SK-N-SH (cell line): ENCODE measurements at regions not wholly inside any gene's neighbourhood (a gene's known extent, or its start where the extent isn't known, plus 50 kb on each side); places are given as distances from the start of the nearest gene placed in this dataset.
A peak's percentile ranks its signal among the peaks of the same experiment; 100 is the strongest.

Experiments used
- CTCF ChIA-PET: fragments of 300-600, 350-600 bp; formaldehyde crosslinking; extraction: SDS; loops from one replicate; lab custom pipeline; 2021; lab: Yijun Ruan, JAX
- POLR2A ChIA-PET: fragments of 350-600 bp; sonication (Branson Sonifier 250); formaldehyde crosslinking; extraction: SDS; loops from one replicate; lab custom pipeline; 2020; ENCODE audit warnings: antibody characterized with exemption, inconsistent platforms; lab: Yijun Ruan, JAX
- DNase-seq: peaks from one replicate; pipeline ENCODE4 v3.0.0; 2012
- H2AFZ ChIP-seq: fragments of 200-600 bp; sonication (generic); 2 replicates; pipeline ENCODE4 v1.8.1; 2016; ENCODE audit warnings: antibody characterized with exemption, mild to moderate bottlenecking, low read depth
- H3F3A ChIP-seq: fragments of 200-600 bp; sonication (generic); replicated peaks from 2 replicates; pipeline ENCODE3; 2016; ENCODE audit warnings: antibody characterized with exemption, mild to moderate bottlenecking; ENCODE audit not compliant: insufficient read depth
- H3K27ac ChIP-seq, 2 experiments: fragments of 200-500 bp in 1 of 2; fragments of 200-600 bp in 1 of 2; sonication (Bioruptor generic) in 1 of 2; sonication (generic), shearing (Covaris generic) in 1 of 2; 2 replicates each; pipeline versions ENCODE4 v1.5.1 to v1.6.1; 2014 to 2016; ENCODE audit warnings: low read depth in 2 of 2, inconsistent platforms in 1 of 2, low read length in 1 of 2, mild to moderate bottlenecking in 1 of 2, mixed read lengths in 1 of 2
- H3K27me3 ChIP-seq: fragments of 200-600 bp; sonication (generic), shearing (Covaris generic); 2 replicates; pipeline ENCODE4 v1.6.1; 2016; ENCODE audit warnings: mixed run types; ENCODE audit not compliant: insufficient read depth
- H3K36me3 ChIP-seq, 2 experiments: fragments of 200-500 bp in 1 of 2; fragments of 200-600 bp in 1 of 2; sonication (Bioruptor generic) in 1 of 2; sonication (generic) in 1 of 2; replicated peaks in 1 of 2; 2 replicates each; pipeline versions ENCODE3 to v1.5.1; 2014 to 2016; ENCODE audit warnings: low read length in 1 of 2, mild to moderate bottlenecking in 1 of 2; ENCODE audit not compliant: insufficient read depth in 2 of 2, control insufficient read depth in 1 of 2
- H3K4me1 ChIP-seq, 2 experiments: fragments of 200-500 bp in 1 of 2; fragments of 200-600 bp in 1 of 2; sonication (Bioruptor generic) in 1 of 2; sonication (generic), shearing (Covaris generic) in 1 of 2; 2 replicates each; pipeline versions ENCODE4 v1.5.1 to v1.6.1; 2014 to 2016; ENCODE audit warnings: low read depth in 1 of 2, low read length in 1 of 2, mixed run types in 1 of 2; ENCODE audit not compliant: insufficient read depth in 2 of 2, control insufficient read depth in 1 of 2
- H3K4me2 ChIP-seq: fragments of 200-600 bp; sonication (generic), shearing (Covaris generic); 2 replicates; pipeline ENCODE4 v1.6.1; 2017; ENCODE audit warnings: mixed run types
- H3K4me3 ChIP-seq, 2 experiments: fragments of 200-500 bp in 1 of 2; fragments of 200-600 bp in 1 of 2; sonication (Bioruptor generic) in 1 of 2; sonication (generic), shearing (Covaris generic) in 1 of 2; 2 replicates each; pipeline versions ENCODE4 v1.5.1 to v1.8.1; 2014 to 2016; ENCODE audit warnings: low read depth in 2 of 2, inconsistent platforms in 1 of 2, low read length in 1 of 2, mild to moderate bottlenecking in 1 of 2, mixed read lengths in 1 of 2, moderate library complexity in 1 of 2
- H3K79me2 ChIP-seq: fragments of 200-600 bp; sonication (generic); 2 replicates; pipeline ENCODE4 v1.8.1; 2017; ENCODE audit warnings: mild to moderate bottlenecking; ENCODE audit not compliant: insufficient read depth
- H3K9ac ChIP-seq: fragments of 200-600 bp; sonication (generic); 2 replicates; pipeline ENCODE4 v1.6.1; 2017; ENCODE audit warnings: mixed run types
- H3K9me2 ChIP-seq: fragments of 200-600 bp; sonication (generic); 2 replicates; pipeline ENCODE4 v1.6.1; 2017; ENCODE audit warnings: mixed run types
- H3K9me3 ChIP-seq: fragments of 200-600 bp; sonication (generic); 2 replicates; pipeline ENCODE4 v1.6.1; 2017; ENCODE audit warnings: mixed run types, mild to moderate bottlenecking, moderate library complexity
- H4K20me1 ChIP-seq: fragments of 200-600 bp; sonication (generic); 2 replicates; pipeline ENCODE4 v1.6.1; 2017; ENCODE audit warnings: mild to moderate bottlenecking, mixed run types; ENCODE audit not compliant: insufficient read depth
- CHD2 ChIP-seq: fragments of 150-350 bp; IDR thresholded peaks from 2 replicates; pipeline ENCODE4 v1.6.1; 2018; ENCODE audit warnings: low read length; ENCODE audit not compliant: partially characterized antibody
- CTCF ChIP-seq: fragments of 200-600 bp; sonication (generic); IDR thresholded peaks from 2 replicates; pipeline ENCODE4 v1.6.1; 2017; ENCODE audit warnings: antibody characterized with exemption, mild to moderate bottlenecking, moderate library complexity
- ELF1 ChIP-seq: IDR thresholded peaks from 2 replicates; pipeline ENCODE4 v1.4.0; 2012
- EP300 ChIP-seq, 2 experiments: IDR thresholded peaks; 2 replicates each; pipeline versions ENCODE4 v1.4.0 to v1.6.1; 2012; ENCODE audit warnings: borderline replicate concordance in 1 of 2, low read depth in 1 of 2, low read length in 1 of 2
- FOSL2 ChIP-seq: IDR thresholded peaks from 2 replicates; pipeline ENCODE4 v1.4.0; 2012; ENCODE audit warnings: low read depth, mild to moderate bottlenecking, moderate library complexity, borderline replicate concordance
- FOXJ3 ChIP-seq: sonication (generic); formaldehyde crosslinking; IDR thresholded peaks from 2 replicates; pipeline ENCODE4 v1.5.1; 2020; ENCODE audit warnings: mild to moderate bottlenecking, missing genetic modification reagents
- FOXM1 ChIP-seq: IDR thresholded peaks from 2 replicates; pipeline ENCODE4 v1.4.0; 2012; ENCODE audit warnings: low read depth, mild to moderate bottlenecking
- GATA2 ChIP-seq: sonication (generic); formaldehyde crosslinking; IDR thresholded peaks from 2 replicates; pipeline ENCODE4 v1.5.0; 2020; ENCODE audit warnings: mild to moderate bottlenecking, missing genetic modification reagents
- JUND ChIP-seq: IDR thresholded peaks from 2 replicates; pipeline ENCODE4 v1.4.0; 2012
- MAX ChIP-seq: IDR thresholded peaks from 2 replicates; pipeline ENCODE4 v1.4.0; 2012; ENCODE audit warnings: low read depth
- MEF2A ChIP-seq: IDR thresholded peaks from 2 replicates; pipeline ENCODE4 v1.4.0; 2012; ENCODE audit warnings: low read depth, borderline replicate concordance
- MXI1 ChIP-seq: IDR thresholded peaks from 2 replicates; pipeline ENCODE4 v1.6.1; 2012; ENCODE audit warnings: mild to moderate bottlenecking, low read depth, low read length, improper control_type of control experiment
- NFIC ChIP-seq: IDR thresholded peaks from 2 replicates; pipeline ENCODE4 v1.4.0; 2012; ENCODE audit warnings: borderline replicate concordance
- NRF1 ChIP-seq: IDR thresholded peaks from 2 replicates; pipeline ENCODE4 v1.6.1; 2012; ENCODE audit warnings: low read depth, mild to moderate bottlenecking, low read length
- RCOR1 ChIP-seq: fragments of 150-350 bp; IDR thresholded peaks from 2 replicates; pipeline ENCODE4 v1.6.1; 2017; ENCODE audit warnings: antibody characterized with exemption, low read length
- REST ChIP-seq: IDR thresholded peaks from 2 replicates; pipeline ENCODE4 v1.6.1; 2012; ENCODE audit warnings: mild to moderate bottlenecking, low read depth, low read length, moderate library complexity
- RFX5 ChIP-seq: IDR thresholded peaks from 2 replicates; pipeline ENCODE4 v1.6.1; 2012; ENCODE audit warnings: mild to moderate bottlenecking, improper control_type of control experiment, low read length
- RXRA ChIP-seq: IDR thresholded peaks from 2 replicates; pipeline ENCODE4 v1.4.0; 2012; ENCODE audit warnings: low read depth, mild to moderate bottlenecking, borderline replicate concordance
- SIN3A ChIP-seq: IDR thresholded peaks from 2 replicates; pipeline ENCODE4 v1.6.1; 2012; ENCODE audit warnings: low read depth, mild to moderate bottlenecking, low read length, moderate library complexity, borderline replicate concordance
- TAF1 ChIP-seq: IDR thresholded peaks from 2 replicates; pipeline ENCODE4 v1.6.1; 2012; ENCODE audit warnings: low read depth, mild to moderate bottlenecking, low read length, moderate library complexity, borderline replicate concordance
- TCF12 ChIP-seq: IDR thresholded peaks from 2 replicates; pipeline ENCODE4 v1.4.0; 2012
- TEAD4 ChIP-seq: IDR thresholded peaks from 2 replicates; pipeline ENCODE4 v1.4.0; 2012; ENCODE audit warnings: mild to moderate bottlenecking, borderline replicate concordance; ENCODE audit not compliant: insufficient read depth
- YY1 ChIP-seq: IDR thresholded peaks from 2 replicates; pipeline ENCODE4 v1.4.0; 2012; ENCODE audit warnings: low read depth, mild to moderate bottlenecking
- WGBS: methylation state at CpG from one replicate; pipeline ENCODE4 v1.1.6; 2017; ENCODE audit warnings: low lambda C conversion rate; 5-methylcytosine and 5-hydroxymethylcytosine counted together
- TF ChIP-seq, protein P1 (sequence below): IDR thresholded peaks from 2 replicates; pipeline ENCODE4 v1.4.0; 2012; ENCODE audit warnings: low read depth, borderline replicate concordance
- TF ChIP-seq, protein P2 (sequence below): fragments of 150-350 bp; IDR thresholded peaks from 2 replicates; pipeline ENCODE4 v1.6.1; 2016; ENCODE audit warnings: mild to moderate bottlenecking, low read depth, low read length

- Histone ChIP-seq H3K9me3 (no peaks in the 10 kb centered on the region), H3K9ac (peak overlapping the region; percentile 55; the same call in 1 of the 2 replicates), H3K4me1 (peaks cover 0 to 42% of the 10 kb centered on the region in 2 experiments; a peak in 1 of 4 replicates), H3K4me3 (no peak overlapping the region), H3K4me2 (peak overlapping the region; percentile 37; the same call in 1 of the 2 replicates), H2AFZ (no peak overlapping the region), H3F3A (no peaks in the 10 kb centered on the region), H3K79me2 (no peaks in the 10 kb centered on the region), H4K20me1 (no peaks in the 10 kb centered on the region), H3K9me2 (no peaks in the 10 kb centered on the region), H3K27me3 (no peaks in the 10 kb centered on the region), H3K36me3 (no peaks in the 10 kb centered on the region), H3K27ac (peak overlapping the region in 1 of 2 experiments; percentile 63; a peak in 3 of 4 replicates)
- WGBS = 60% methylated on average over 17 of the region's 30 CpGs
- ChIA-PET POLR2A (no interaction called here), CTCF (no interaction called here)
- DNase-seq = no peak
- no peak for TF ChIP-seq CHD2
- TF ChIP-seq YY1 = no peak
- TF ChIP-seq RXRA = peak; percentile 72; the same call in 1 of the 2 replicates
- TF ChIP-seq, protein P1, sequence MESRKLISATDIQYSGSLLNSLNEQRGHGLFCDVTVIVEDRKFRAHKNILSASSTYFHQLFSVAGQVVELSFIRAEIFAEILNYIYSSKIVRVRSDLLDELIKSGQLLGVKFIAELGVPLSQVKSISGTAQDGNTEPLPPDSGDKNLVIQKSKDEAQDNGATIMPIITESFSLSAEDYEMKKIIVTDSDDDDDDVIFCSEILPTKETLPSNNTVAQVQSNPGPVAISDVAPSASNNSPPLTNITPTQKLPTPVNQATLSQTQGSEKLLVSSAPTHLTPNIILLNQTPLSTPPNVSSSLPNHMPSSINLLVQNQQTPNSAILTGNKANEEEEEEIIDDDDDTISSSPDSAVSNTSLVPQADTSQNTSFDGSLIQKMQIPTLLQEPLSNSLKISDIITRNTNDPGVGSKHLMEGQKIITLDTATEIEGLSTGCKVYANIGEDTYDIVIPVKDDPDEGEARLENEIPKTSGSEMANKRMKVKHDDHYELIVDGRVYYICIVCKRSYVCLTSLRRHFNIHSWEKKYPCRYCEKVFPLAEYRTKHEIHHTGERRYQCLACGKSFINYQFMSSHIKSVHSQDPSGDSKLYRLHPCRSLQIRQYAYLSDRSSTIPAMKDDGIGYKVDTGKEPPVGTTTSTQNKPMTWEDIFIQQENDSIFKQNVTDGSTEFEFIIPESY = no peak
- no peak for TF ChIP-seq RFX5
- TF ChIP-seq RCOR1 = no peak
- peak; percentile 77 for TF ChIP-seq JUND
- no peak for TF ChIP-seq FOXJ3 (CRISPR knock-in tag)
- TF ChIP-seq MEF2A = peak; percentile 51; the same call in 1 of the 2 replicates
- TF ChIP-seq MXI1 = no peak
- no peak for TF ChIP-seq FOXM1
- TF ChIP-seq SIN3A = 0 out of 2 replicates have a peak, but pooled peaks have one; percentile 36
- no peak for TF ChIP-seq CTCF
- TF ChIP-seq TAF1 = no peak
- no peak for TF ChIP-seq ELF1
- TF ChIP-seq, protein P2, sequence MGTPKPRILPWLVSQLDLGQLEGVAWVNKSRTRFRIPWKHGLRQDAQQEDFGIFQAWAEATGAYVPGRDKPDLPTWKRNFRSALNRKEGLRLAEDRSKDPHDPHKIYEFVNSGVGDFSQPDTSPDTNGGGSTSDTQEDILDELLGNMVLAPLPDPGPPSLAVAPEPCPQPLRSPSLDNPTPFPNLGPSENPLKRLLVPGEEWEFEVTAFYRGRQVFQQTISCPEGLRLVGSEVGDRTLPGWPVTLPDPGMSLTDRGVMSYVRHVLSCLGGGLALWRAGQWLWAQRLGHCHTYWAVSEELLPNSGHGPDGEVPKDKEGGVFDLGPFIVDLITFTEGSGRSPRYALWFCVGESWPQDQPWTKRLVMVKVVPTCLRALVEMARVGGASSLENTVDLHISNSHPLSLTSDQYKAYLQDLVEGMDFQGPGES = no peak
- TF ChIP-seq EP300 (IDR thresholded peaks at IDR 0.05; ENCODE audit: borderline replicate concordance in 1 of 2, low read depth in 1 of 2, low read length in 1 of 2) = peak in 1 of 2 experiments; percentile 41; a peak in 1 of 4 replicates
- peak; percentile 83 for TF ChIP-seq FOSL2
- TF ChIP-seq GATA2 = no peak
- peak; percentile 83 for TF ChIP-seq NFIC
- no peak for TF ChIP-seq NRF1
- TF ChIP-seq TCF12 = 0 out of 2 replicates have a peak, but pooled peaks have one; percentile 49
- no peak for TF ChIP-seq REST
- TF ChIP-seq MAX = peak; percentile 70; the same call in 1 of the 2 replicates
- no peak for TF ChIP-seq TEAD4
These were observed 118.0 kb upstream of the ZNF469 start for GRCh38 chr16:88264641-88265285.
